AG09319 (cell line): ENCODE measurements at regions not wholly inside any gene's neighbourhood (a gene's known extent, or its start where the extent isn't known, plus 50 kb on each side); places are given as distances from the start of the nearest gene placed in this dataset.

Experiments used
- DNase-seq: peaks from one replicate; pipeline ENCODE4 v3.0.0-alpha.2; 2010; ENCODE audit warnings: low read depth; ENCODE audit errors: extremely low read depth
- TF ChIP-seq, protein P1 (sequence below): IDR thresholded peaks from 2 replicates; pipeline ENCODE4 v1.5.1; 2011; ENCODE audit warnings: low read depth, mild to moderate bottlenecking, inconsistent platforms, low read length, moderate library complexity

DNA sequence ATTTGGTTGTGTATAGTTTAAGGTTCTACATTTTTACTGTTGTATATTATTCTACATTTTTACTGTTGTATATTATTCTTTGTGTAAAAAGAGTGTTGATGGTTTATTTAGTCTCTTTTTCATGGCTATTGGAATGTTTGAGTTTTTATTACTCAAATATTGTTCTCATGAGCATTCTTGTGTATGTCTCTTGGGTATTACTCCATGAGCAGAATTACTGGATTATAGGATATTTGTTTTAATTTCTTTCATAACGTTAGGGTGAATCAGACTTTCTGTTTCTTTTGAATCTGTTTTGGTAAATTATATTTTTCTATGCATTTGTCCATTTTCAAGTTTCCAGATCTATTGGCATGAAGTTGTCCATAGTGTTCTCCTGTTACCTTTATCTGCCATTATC, 111.6 kb downstream of the DYNAP start:
- DNase-seq = no peak
- TF ChIP-seq, protein P1, sequence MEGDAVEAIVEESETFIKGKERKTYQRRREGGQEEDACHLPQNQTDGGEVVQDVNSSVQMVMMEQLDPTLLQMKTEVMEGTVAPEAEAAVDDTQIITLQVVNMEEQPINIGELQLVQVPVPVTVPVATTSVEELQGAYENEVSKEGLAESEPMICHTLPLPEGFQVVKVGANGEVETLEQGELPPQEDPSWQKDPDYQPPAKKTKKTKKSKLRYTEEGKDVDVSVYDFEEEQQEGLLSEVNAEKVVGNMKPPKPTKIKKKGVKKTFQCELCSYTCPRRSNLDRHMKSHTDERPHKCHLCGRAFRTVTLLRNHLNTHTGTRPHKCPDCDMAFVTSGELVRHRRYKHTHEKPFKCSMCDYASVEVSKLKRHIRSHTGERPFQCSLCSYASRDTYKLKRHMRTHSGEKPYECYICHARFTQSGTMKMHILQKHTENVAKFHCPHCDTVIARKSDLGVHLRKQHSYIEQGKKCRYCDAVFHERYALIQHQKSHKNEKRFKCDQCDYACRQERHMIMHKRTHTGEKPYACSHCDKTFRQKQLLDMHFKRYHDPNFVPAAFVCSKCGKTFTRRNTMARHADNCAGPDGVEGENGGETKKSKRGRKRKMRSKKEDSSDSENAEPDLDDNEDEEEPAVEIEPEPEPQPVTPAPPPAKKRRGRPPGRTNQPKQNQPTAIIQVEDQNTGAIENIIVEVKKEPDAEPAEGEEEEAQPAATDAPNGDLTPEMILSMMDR = no peak

DNA sequence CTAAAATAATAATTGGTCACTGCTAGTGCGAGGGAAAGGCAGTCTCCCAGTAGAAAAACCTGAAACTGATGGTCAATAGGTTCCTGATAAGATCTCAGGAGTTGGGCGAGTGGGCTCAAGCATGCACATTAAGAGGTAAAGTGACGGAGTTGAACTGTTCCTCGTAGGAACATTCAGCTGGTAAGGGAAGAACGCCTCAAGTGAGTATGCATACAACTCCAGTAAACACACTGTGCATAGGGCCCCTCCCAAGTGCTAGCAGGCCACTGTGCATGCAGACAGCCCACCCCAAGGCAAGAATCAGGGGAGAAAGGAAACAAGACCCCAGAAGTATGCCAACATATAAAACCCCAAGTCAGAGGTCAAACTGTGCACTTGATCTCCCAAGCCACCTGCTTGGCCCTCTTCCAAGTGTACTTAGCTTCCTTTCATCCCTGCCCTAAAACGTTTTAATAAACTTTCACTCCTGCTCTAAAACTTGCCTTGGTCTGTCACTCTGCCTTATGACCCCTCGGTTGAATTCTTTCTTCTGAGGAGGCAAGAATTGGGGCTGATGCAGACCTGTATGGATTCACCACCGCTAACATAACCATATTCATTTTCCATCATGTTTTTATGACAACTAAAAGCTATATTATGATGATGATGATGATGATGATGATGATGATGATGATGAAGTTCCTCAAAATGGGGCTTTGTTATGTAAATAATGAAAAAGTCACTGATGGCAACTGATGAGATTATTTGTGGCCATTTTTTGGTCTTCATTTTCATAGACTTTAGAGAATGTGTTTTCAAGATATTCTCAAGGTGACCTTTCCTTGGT, 118.0 kb upstream of the RAB27B start:
- no peak for DNase-seq
- TF ChIP-seq, protein P1 = no peak

DNA sequence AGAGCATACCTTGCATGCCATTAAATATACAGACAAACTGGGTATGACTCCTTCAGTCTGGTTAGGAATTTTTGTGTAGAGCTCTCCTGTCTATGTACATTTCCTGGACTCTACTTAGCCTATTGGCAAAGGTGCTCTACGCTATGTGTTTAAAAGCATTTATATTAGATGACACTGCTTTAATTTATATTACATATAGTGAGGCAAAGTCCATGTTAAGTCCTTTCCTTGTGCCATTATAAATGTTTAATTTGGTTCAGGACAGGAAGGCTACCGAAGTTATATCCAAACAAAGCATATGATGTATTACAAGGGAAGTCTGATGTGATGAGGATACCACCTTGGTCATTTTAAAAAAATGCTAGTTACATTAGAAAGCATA, 117.4 kb upstream of the RAB27B start:
- no peak for DNase-seq
- TF ChIP-seq, protein P1 = no peak

DNA sequence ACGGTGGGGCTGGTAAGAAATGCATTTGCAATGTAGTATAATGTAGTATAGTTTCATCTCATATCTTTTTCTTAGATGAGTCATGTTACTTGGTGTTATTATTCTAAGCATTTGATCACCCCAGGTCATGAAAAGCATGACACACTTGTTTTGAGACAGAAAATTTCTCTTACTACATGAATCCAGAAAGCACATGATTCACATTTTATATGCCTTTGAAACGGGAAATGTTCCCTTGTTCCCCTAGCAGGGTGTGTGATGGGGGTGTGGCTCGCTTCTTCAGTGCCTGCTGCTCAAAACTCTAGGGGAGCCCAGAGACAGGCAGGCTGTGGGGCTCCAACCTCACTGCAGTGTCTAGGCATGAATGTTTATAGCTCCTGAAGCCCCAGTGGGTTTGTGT, 116.0 kb upstream of the RAB27B start:
- DNase-seq = no peak
- TF ChIP-seq, protein P1 = no peak

DNA sequence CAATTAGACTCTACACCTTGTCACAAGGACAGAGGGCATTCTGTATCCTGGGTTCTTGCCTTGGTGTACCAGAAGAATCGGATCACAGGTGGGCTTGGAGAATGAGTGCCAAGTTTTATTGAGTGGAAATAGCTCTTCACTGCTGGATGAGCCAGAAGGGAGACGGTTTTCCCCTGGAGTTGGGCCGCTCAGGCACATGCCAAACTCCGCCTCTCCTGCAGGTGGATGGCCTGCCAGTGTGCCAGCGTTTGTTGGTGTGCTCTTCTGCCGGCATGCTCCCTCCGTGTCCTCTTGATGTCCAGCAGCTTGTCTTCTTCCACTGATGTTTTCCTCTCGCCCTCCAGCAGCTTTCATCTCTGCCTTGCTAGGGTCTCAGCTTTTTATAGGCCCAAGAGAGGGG, 115.5 kb upstream of the RAB27B start:
- no peak for DNase-seq
- TF ChIP-seq, protein P1 = no peak

DNA sequence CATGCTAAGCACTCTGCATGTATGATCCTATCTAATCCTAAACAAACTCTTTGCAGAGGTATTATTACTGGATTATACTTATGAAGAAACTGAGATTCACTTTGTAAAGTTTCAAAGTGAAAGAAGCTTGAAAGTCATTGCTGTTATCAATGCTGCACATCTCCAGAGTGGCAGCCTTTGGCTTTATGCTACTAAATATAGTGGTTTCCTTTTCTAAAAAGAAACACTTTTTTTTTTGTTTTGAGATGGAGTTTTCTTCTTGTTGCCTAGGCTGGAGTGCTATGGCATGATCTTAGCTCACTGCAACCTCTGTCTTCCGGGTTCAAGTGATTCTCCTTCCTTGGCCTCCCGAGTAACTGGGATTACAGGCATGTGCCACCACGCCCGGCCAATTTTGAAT, 114.9 kb upstream of the RAB27B start:
- TF ChIP-seq, protein P1 = no peak

DNA sequence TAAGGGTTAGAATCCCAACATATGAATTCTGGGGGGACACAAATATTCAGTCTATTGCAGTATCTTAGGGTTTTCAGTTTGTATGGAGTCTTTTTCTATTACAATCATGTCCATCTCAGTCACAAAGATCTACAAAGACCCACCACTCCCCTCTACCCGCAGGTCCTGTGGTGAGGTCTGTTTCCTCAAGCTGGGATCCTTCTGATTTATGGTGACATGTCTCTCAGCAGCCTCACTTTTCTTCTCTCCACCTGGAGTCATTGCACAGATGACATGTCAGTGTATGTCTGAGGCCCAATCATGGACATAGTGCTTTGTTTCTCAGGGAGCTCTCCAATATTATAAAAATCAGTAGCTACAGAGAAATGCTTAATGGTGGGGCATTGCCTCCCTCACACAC, 113.4 kb upstream of the RAB27B start:
- TF ChIP-seq, protein P1 = no peak
- no peak for DNase-seq

More for the DNA sequence above, 114.9 kb upstream of the RAB27B start:
- no peak for DNase-seq
